ENCODE measurements at regions not wholly inside any gene's neighbourhood (a gene's known extent, or its start where the extent isn't known, plus 50 kb on each side); places are given as distances from the start of the nearest gene placed in this dataset.
A peak's percentile ranks its signal among the peaks of the same experiment; 100 is the strongest.

DNA sequence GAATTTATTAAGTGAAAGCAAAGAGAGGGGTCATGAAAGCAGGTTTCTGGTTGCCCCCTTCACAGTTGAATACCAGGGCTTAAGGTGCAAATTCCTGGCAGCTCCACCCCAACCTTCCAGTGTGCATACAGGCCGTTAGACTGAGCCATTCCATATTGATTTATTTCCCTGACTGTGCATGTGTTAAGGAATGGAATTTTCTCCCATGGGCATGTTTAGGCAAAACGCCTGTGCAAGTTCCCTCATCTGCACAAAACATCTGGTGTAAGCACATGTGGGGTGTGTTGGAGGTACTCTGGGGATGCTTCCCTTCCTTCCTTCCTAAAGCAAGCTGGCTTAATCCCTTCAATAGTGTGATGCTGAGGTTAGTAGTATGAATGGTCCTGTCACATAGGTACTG lies 1470.6 kb downstream of the MAT2B start:
- no peaks in the 10 kb centered on the region for H3K36me3 Mint-ChIP-seq (ENCODE audit: low read depth)
- DNase-seq = no peak
- no peaks in the 10 kb centered on the region for H3K36me3 ChIP-seq (ENCODE audit: control insufficient read depth, insufficient read depth, low read length)
- H3K4me1 Mint-ChIP-seq = no peaks in the 10 kb centered on the region
- no peak overlapping the region for H3K27ac Mint-ChIP-seq
- H3K4me3 ChIP-seq (ENCODE audit: low read length) = no peak overlapping the region
- no peak overlapping the region for H3K4me3 Mint-ChIP-seq
- no peaks in the 10 kb centered on the region for H3K27me3 Mint-ChIP-seq (ENCODE audit: insufficient read depth)
- peaks cover 36% of the 10 kb centered on the region for H3K9me3 Mint-ChIP-seq
- 92 to 100% methylated on average over 1 to 2 of the region's 2 CpGs for WGBS, 2 experiments (ENCODE audit: insufficient coverage in 1 of 2, insufficient read length in 1 of 2)
- peaks cover 26% of the 10 kb centered on the region for H3K9me3 ChIP-seq (ENCODE audit: control insufficient read depth, low read length)
- H3K27ac ChIP-seq (ENCODE audit: low read depth, low read length) = no peak overlapping the region
- no peak for TF ChIP-seq CTCF (conservative IDR thresholded peaks at IDR 0.05)
- no peak overlapping the region for H3K9ac ChIP-seq (ENCODE audit: extremely low read depth, low read length, poor library complexity, severe bottlenecking)
- no peaks in the 10 kb centered on the region for H3K4me1 ChIP-seq (ENCODE audit: control insufficient read depth, insufficient read depth, low read length)
- no peaks in the 10 kb centered on the region for H3K27me3 ChIP-seq (ENCODE audit: control insufficient read depth, insufficient read depth, low read length, poor library complexity, severe bottlenecking)

- H3K36me3 ChIP-seq (ENCODE audit: control insufficient read depth, insufficient read depth, low read length) = no peaks in the 10 kb centered on the region
- no CpG with 5 or more reads among the region's 2 CpGs for WGBS, 2 experiments (ENCODE audit: insufficient coverage in 1 of 2, insufficient read length in 1 of 2)
- no peaks in the 10 kb centered on the region for H3K4me1 ChIP-seq (ENCODE audit: control insufficient read depth, insufficient read depth, low read length)
- no peak for DNase-seq
- Mint-ChIP-seq H3K36me3 (ENCODE audit: low read depth) (no peaks in the 10 kb centered on the region), H3K4me1 (no peaks in the 10 kb centered on the region), H3K9me3 (peaks cover 18% of the 10 kb centered on the region), H3K4me3 (no peak overlapping the region), H3K27ac (no peak overlapping the region), H3K27me3 (ENCODE audit: insufficient read depth) (no peaks in the 10 kb centered on the region)
- H3K27me3 ChIP-seq (ENCODE audit: control insufficient read depth, insufficient read depth, low read length, poor library complexity, severe bottlenecking) = no peaks in the 10 kb centered on the region
- H3K27ac ChIP-seq (ENCODE audit: low read depth, low read length) = no peak overlapping the region
- no peak overlapping the region for H3K9ac ChIP-seq (ENCODE audit: extremely low read depth, low read length, poor library complexity, severe bottlenecking)
- peaks cover 20% of the 10 kb centered on the region for H3K9me3 ChIP-seq (ENCODE audit: control insufficient read depth, low read length)
- no peak for TF ChIP-seq CTCF (conservative IDR thresholded peaks at IDR 0.05)
- H3K4me3 ChIP-seq (ENCODE audit: low read length) = no peak overlapping the region
These were observed 1475.1 kb downstream of the MAT2B start for GRCh38 chr5:164980480-164980879.

DNA sequence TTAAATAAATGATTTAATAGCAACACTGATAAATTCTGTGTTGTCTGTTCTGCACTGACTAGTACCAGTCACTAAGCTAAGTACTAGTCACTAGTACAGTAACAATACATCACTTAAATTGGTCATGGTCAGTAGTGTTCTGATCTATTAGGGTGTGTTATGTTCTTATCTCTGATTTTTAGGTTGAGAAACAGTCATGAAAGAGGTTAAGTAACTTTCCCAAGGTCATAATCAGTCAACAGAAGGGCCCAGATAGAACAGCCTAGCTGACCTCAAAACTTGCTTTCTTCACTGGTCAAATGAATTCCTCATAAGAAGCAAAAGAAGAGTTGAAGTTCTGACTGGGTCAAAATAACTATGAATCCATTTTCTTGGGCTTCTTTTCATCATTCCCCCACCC lies 1492.7 kb downstream of the MAT2B start:
- no peaks in the 10 kb centered on the region for H3K36me3 Mint-ChIP-seq (ENCODE audit: low read depth)
- TF ChIP-seq CTCF (conservative IDR thresholded peaks at IDR 0.05) = no peak
- peaks cover 27% of the 10 kb centered on the region for H3K4me1 Mint-ChIP-seq
- peak overlapping the region; percentile 27 for H3K27ac Mint-ChIP-seq
- H3K4me3 ChIP-seq (ENCODE audit: low read length) = peak overlapping the region; percentile 19
- H3K27ac ChIP-seq (ENCODE audit: low read depth, low read length) = no peak overlapping the region
- no peak for DNase-seq
- no peak overlapping the region for H3K9ac ChIP-seq (ENCODE audit: extremely low read depth, low read length, poor library complexity, severe bottlenecking)
- H3K9me3 Mint-ChIP-seq = no peaks in the 10 kb centered on the region
- no peaks in the 10 kb centered on the region for H3K27me3 ChIP-seq (ENCODE audit: control insufficient read depth, insufficient read depth, low read length, poor library complexity, severe bottlenecking)
- peaks cover 8% of the 10 kb centered on the region for H3K4me1 ChIP-seq (ENCODE audit: control insufficient read depth, insufficient read depth, low read length)
- no peak overlapping the region for H3K4me3 Mint-ChIP-seq
- H3K27me3 Mint-ChIP-seq (ENCODE audit: insufficient read depth) = no peaks in the 10 kb centered on the region
- H3K9me3 ChIP-seq (ENCODE audit: control insufficient read depth, low read length) = no peaks in the 10 kb centered on the region
- H3K36me3 ChIP-seq (ENCODE audit: control insufficient read depth, insufficient read depth, low read length) = no peaks in the 10 kb centered on the region

All from endodermal cell (in vitro differentiated cells).